KG1 (cell line): ENCODE measurements at regions not wholly inside any gene's neighbourhood (a gene's known extent, or its start where the extent isn't known, plus 50 kb on each side); places are given as distances from the start of the nearest gene placed in this dataset.
"Not testable (repeated sequence)": the region's sequence is repeated elsewhere in the genome, so short reads cannot be mapped to it uniquely, and the experiment has no call there.

Experiments used
- DNase-seq: peaks from one replicate; lab custom pipeline; 2025; lab: John Stamatoyannopoulos, UW

DNA sequence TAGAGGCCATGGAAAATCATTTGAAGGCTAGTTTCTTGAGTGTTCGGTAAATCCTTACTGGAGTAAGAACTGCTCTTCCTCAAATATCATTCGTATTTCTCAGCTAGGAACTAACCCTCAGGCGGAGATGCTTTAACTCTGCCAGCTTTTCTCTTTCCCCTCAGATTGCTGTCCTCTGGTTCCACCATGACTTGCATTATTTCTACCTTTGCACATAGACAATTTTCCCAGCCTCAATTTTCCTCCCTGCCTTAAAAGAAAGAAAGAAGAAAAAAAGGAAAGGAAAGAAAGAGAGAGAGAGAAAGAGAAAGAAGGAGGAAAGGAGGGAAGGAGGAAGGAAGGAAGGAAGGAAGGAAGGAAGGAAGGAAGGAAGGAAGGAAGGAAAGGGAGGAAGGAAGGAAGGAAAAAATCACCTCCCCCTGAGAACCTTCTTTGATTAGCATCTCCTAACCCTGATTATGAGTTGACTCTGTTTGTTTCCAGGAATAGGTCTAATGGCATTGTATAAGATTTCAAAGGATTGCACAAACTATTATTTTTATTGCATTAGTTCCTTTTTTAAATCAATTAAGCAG is 123.3 kb upstream of the FAM204A start:
- no peak for DNase-seq

DNA sequence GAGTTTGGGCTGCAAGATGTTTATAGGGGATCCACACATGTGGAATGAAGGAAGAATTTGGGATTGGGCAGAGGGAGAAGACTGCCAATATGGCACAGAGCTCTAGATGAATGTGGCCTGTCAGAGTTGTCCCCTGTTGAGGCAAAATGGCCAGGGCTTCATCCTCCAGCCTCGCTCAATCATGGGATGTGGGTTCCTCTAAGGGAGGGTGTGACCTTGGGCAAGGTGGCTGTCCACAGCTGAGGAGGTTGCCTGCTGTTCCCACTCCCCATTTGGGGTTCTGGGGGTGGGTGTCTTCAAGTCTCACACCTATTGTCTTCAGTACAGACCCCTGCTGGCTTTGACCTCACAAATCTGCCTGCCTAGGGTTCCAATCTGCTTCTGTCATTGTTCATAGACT is 121.6 kb upstream of the FAM204A start:
- no peak for DNase-seq

DNA sequence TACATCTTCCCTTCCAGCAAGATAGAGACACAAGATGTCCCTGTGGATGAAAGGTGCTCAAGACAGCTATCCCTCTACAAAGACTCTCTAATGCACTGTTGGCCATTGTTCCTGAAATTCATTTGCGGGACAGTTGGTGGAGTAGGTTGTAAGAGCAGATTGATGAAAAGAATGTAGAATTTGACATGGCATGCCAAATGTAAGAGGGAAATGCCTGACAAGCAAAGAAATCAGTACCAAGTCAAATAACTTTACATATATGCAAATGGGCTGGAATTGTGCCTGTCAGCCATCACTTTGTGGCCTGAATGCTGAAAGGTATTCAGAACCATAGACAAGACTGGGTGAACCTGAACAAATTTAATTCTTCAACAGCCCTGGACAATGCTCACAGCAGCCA is 120.3 kb upstream of the FAM204A start:
- DNase-seq = no peak

DNA sequence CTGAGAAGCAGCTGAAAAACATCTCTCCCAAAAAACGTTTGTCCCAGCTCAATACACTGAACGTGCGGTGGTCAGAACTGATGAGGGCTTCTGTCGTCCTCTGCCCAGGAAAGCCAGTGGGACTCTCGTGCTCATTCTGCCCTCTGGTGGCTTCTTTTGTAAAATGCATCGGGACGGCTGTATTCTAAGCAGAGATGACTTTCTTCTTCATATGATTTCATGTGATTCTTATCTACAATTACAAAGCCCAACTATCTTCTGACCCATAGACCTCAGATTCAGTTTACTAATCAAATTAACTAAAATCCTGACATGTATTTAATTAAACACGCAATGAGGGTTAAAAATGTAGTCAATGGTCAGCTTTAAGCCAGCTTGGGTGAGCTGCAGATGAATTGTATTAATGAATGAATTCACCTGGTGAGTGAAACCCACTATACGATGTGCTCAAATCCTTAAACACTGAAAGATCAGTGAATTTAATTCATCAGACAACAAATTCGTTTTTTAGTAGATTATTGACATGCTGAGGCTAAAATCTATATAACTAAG is 117.6 kb upstream of the FAM204A start:
- DNase-seq = peak; percentile 27

DNA sequence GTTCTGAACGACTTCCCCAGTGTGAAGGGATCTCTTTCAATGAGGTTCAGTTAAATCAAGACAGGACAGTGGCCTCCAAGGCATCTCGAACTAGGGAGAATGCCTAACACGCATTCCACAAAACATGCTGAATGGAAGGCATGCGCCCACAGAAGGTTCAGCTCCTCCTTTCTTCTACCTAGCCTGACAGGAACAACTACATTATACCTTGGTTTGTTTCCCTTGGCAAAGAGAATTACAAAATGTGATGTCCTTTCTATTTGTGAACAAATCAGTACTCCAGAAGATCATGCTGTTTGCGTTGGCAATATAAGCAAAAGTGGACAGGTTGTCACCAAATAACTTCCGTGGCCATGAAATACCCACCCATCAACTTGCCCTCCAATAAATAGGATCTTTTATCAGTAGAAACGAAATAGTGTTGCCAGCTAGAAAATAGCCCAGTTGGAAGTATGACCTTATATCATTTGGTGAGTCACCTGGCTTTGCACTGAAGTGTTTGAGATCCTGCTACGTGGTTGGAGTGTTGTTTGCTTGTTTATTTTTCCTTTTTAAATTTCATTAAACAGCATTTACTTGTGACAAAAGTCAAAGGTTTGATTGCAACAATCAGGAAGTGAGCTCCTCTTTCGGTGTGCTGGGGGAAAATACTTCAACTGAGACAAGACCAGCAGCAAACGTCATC is 117.0 kb upstream of the FAM204A start:
- no peak for DNase-seq

DNA sequence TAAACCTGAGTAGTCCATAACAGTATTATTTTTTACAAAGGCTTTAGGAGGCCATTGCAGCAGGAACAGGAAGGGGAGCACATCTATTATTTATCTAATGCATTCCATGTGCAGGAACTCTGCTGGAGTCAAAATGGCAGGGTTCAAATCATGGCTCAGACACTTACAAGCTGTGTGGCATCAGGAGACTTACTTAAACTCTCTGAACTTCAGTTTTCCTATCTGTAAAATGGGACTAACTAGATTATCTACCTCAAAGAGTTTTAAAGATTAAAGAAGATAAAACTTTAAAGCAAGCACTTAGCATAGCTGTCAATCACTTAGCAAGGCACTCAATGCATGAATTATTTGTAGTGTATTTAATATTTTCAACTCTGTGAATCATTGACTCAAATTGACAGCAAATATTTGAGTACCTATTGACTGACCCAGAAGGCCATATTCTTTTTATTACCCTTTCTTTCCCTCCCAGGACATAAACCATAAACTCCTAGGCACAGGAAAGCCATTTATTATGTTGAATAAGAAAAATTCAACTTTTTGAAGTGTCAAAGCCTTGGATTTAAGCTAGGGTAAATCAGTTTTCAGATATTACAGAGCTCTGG is 115.8 kb upstream of the FAM204A start:
- no peak for DNase-seq

DNA sequence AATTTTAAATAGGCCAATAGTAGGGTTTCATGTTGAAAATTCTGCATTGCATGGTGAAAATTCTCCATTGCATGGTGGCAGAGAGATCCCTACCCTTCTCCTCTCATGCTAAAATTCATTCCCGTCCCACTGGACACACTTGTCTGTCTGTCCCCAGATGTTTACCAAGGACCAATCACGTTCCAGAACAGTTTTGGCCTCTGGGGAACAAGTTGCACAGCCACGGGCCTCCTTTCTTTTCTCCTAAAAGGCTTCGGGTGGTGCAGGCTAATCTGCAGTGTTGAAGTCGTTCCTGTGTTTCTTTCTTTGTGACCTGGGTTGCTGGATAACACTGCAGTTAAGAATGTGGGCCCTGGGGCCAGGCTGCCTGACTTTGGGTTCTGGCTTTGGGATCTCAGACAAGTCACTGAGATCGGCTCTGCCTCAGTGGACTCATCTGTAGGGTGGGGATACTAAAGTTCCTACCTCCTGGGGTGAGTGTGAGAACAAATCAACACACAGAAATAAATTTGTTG is 113.1 kb upstream of the FAM204A start:
- DNase-seq = no peak

DNA sequence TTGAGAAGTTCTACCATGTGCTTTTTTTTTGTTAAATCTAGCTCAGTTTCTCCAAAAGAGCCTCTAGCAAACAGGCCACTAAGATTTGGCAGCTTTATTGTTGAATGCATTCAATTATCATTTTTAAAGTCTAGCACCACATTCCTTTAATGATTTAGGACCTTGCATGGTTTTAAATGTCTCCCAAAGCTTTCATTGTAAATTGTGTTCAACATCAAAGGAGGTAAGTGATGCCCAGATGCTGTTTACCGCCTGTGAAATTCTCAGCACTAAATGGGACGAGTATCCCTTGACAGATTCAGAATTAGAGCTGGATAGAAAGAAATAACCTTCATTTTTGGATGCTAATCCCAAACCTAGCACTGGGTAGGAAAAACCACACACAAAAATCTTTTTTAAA is 112.1 kb upstream of the FAM204A start:
- no peak for DNase-seq

DNA sequence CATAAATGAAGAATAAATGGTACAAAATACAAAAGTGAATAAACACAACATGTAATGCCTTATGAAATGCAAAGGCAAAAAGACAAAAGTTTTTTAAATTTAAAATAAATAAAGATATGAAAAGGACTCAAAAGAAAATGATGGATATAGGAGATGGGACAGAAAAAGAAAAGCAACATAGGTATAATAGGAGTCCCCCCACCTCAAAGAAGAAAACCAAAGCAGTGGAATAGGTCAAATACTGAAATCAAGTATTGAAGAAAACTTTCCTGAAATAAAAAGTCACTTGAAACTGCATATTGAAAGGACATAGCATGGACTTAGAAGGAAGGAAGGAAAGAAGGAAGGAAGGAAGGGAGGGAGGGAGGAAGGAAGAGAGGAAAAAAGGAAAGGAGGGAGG is 110.0 kb upstream of the FAM204A start:
- no peak for DNase-seq

DNA sequence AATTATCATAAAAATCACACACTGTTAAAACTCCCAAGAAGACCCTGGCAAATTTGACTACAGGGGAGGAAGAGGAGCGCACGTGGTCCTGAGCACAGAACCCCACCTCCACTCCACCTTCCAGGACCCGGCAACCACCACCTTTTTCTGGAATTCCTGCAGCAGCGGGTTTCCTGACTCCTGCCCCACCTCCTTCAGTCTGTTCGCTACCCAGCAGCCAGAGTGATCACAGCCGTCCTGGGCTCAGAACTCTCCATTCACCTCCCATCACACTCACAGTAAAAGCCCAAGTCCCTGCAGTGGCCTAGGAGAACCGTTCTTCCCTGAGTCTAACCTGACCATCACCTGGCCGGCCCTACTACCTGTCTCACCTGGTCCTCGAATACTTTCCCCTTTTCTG is 107.4 kb upstream of the FAM204A start:
- no peak for DNase-seq

DNA sequence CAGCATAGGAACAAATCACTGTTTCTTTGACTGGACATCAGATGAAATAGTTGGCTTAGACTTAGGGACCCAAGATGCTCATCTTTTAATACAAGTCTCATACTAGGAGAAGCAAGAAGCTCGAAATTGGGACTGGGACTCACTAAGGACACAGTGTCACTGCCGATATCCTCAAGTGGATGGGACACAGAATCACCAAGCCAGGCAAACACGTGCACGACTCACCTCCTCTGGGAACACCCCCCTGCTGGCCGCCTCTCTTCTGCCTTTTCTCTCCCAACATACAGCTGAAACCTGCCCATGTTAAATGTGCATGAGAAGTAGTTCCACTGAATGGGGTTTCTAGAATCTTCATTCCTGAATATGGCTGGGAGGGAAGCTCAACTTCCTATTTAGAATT is 106.6 kb upstream of the FAM204A start:
- DNase-seq = no peak

DNA sequence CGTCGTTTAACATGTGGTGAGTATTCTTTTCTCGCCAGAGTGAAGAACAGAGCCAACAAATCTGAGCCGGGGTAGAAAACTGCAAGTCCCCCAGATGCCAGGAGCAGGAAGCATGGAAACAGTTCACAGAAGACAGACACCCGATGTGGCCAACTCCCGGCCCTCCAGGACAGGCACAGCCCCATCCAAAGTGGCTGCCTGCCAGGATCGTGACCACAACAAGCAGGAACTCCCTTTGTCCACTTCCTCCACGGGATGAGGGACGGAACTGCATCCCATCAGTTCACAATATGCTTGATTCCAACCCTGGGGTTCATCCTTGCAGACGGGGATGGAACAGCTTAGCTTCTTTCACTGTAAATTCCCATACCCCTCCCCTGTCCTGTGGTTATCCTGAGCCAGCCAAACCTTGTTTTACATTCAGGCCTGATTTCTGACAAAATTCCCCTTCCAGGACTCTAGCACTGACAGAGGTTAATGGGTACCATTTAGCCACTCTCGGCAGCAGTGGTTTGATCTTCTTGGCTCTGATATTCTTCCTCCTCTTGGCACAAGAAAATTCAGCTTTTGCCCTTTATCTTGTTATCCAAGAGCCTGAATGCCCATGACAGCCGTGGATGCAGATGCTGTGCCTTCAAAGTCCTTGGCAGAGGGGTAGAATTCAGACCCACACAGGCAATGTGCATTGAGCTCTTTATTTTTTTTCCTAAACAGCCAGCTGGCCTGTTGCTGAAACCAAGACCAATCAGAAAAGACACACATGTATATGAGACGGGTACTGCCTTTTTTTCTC is 105.5 kb upstream of the FAM204A start:
- no peak for DNase-seq

DNA sequence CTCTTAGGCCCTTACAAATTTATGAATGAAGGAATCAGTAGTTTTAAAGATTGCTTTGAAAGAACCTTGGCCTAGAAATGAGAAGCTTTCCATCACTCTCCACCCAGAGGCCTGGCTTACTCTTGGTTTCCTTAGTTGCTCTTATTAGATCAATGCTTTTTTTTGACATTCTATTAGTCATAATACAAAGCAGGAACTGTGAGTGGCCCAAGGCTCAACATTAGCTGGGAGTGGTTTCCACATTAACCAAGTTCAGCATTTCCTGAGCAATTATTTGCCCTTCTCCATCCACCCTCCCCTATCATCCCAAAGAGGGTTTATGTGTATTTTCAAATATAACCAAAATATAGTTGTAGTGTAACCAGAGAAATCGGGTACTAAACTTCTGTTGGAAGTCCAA is 103.4 kb upstream of the FAM204A start:
- no peak for DNase-seq

DNA sequence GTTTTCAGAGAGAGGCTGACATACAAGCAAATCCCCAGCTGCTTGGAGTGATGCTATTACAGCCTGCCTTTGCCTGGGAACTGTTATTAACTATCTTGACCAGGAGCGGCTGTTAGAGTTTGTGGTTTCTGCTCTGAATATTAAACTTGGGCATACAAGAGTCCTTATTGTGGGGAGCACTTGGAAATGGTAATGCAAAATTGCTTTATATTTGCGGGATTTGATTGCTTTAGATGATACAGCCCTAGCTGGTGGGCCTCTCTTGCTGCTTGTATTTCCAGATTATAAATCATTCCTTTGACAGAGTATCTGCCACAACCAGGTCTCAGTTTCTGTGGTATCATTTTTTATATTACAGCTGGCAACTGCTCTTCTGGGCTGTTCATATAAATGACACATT is 101.9 kb upstream of the FAM204A start:
- no peak for DNase-seq

DNA sequence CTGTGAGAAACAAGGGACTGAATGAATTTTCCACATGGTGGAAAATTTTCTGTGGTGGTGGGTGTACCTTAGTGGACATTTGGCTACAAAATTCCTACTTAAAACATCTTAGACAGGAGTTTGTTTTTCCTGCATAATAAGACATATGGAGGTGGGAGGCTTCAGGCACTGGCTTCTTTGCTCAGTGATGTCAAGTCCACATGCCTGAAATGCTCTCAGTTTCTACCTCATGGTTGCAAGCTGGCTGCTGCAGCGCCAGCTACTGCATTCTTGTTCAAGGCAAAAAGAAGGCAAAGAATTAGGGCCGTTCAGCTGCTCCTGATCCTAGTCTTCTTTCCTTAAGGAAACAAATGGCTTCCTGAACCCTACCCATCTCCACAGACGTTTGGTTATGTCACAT is 99.9 kb upstream of the FAM204A start:
- no peak for DNase-seq

DNA sequence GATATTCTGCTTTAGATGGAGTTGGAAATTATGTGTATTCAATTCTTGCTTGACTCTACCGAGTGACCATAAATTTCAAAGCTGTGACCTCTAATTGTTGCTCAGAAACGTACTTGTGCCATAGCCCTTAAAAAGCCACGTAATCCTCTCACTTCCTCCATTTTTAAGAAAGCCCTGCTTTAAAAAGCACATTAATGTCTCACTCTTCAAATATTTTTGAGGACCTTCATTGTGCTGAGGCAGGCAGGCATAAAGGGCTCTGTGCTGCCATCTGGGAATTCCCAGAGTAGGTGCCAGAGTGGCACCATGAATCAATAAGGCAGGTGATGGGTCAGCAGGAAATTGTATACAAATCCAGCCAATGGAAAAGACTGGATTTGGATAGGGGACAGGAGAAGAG is 97.7 kb upstream of the FAM204A start:
- DNase-seq = no peak

DNA sequence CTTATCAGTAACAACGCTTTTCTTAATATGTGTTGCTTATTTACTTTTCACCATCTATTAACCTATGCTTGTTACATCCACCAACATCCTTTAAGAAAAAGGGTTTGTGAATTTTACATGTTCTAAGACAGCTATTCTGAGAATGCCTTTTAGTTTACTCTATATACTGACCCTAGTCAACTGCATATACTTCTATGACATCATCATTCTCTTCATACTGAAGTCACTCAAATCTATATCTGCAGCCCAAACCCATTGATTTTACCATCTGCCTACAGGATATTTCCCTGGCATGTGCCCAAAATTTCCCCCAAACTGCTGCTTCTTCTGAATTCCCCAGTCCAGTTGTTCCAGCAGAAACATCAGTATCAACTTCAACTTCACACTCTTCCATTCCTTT is 94.6 kb upstream of the FAM204A start:
- DNase-seq = no peak

DNA sequence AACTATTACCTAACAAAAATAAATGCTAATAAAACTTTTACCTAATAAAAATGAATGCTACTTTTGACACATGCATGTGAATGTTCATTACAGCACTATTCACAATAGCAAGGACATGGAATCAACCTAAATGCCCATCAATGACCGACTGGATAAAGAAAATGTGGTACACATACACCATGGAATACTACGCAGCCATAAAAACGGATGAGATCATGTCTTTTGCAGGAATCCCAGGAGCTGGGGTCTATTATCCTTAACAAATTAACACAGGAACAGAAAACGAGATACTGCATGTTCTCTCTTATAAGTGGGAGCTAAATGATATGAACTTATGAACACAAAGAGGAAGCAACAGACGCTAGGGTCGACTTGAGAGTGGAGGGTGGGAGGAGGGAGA is 88.1 kb upstream of the FAM204A start:
- no peak for DNase-seq

DNA sequence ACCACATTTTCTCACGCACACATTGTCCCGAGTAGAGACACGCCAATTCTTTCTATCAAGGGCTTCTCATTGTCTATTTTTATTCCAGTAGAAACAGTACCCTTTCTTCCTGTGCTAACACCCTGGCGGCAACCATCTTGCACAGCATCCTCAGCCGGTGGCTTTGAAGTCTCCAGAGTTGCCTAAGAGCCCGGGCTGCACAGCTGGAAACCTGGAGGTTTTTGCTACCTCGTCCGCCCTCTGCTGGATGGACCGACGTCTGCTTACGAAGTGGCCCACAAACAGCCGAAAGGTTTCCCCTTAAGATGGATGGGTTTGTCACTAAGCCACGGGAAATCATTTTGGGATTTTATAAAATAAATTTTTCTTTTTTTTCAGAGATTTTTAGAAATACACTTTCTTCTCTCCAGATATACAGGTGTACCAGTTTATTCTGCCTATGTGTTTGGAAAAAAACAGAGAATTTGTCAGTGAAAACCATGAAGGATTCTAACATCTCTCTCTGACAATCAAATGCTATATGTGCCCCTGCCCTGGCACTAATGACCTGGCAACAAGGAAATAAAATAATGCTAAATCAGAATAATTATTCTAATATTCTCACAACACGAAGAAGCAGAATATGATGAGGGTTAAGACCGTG is 81.8 kb upstream of the FAM204A start:
- DNase-seq = peak; percentile 5

DNA sequence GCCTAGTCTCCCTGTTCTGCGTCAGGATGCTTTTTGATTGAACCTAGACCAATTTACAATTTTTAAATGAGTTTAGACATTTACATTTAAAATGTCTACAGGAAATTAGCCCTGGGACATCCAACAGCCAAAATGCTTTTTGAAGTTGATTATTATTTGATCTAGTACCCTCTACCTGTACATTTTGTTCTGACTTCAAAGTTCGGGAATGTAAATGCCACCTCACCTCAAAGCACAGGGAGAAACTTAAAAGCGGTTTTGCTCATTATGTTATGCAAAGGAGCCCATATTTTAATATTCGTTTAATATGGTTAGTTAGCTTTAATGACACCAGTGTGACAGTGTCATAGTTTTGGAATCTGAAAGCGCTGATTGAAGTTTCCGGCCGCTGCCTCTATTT is 80.1 kb upstream of the FAM204A start:
- DNase-seq = no peak

DNA sequence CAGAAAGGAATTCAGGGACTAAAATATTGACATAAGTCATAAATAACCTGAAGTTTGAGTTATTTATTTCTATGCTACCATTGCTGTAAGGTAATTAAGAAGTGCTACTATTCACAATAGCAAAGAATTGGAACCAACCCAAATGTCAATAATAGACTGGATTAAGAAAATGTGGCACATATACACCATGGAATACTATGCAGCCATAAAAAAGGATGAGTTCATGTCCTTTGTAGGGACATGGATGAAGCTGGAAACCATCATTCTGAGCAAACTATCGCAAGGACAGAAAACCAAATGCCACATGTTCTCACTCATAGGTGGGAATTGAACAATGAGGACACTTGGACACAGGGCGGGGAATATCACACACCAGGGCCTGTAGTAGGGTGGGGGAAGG is 77.9 kb upstream of the FAM204A start:
- DNase-seq = not testable (repeated sequence)

DNA sequence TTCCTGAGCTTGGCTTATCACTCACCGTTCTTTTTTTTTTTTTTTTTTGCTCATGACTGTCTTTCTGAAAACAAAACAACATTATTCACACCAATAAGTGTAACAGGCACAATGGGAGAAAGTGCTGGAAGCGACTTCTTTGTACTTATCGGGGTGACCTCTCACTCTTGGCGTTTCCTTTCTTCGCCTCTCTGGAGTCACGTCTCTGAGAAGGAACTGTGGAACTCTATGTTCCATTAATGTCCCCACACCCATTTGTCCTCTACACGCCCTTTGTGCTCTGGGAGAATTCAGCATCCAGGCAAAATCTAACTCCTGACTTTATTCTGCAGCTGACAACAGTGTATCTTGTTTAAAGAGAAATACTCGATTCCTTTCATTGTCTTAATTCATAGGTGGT is 70.8 kb upstream of the FAM204A start:
- no peak for DNase-seq
